AG04450 (cell line): ENCODE measurements at regions not wholly inside any gene's neighbourhood (a gene's known extent, or its start where the extent isn't known, plus 50 kb on each side); places are given as distances from the start of the nearest gene placed in this dataset.

ENCODE experiments used
- CTCF ChIA-PET: fragments of 300-600, 350-600 bp; formaldehyde crosslinking; extraction: SDS; loops from one replicate; lab custom pipeline; 2022; ENCODE audit warnings: antibody characterized with exemption, inconsistent platforms; lab: Charles Lee
- POLR2A ChIA-PET: fragments of 350-600 bp; formaldehyde crosslinking; extraction: SDS; loops from one replicate; lab custom pipeline; 2021; ENCODE audit warnings: antibody characterized with exemption, inconsistent platforms; lab: Yijun Ruan, JAX
- DNase-seq: peaks from one replicate; pipeline ENCODE4 v3.0.0-alpha.2; 2011; ENCODE audit warnings: low read depth, low spot score
- H3K27ac ChIP-seq: one replicate; pipeline ENCODE4 v1.5.1; 2012; ENCODE audit warnings: low read depth, low read length, control low read depth
- H3K27me3 ChIP-seq: one replicate; pipeline ENCODE4 v1.6.0; 2012; ENCODE audit warnings: low read length; ENCODE audit not compliant: control insufficient read depth, insufficient read depth
- H3K4me3 ChIP-seq: 2 replicates; pipeline ENCODE4 v1.5.1; 2011; ENCODE audit warnings: mild to moderate bottlenecking, low read depth, low read length, control low read depth
- H3K9me3 ChIP-seq: 2 replicates; pipeline ENCODE4 v1.5.1; 2012; ENCODE audit warnings: low read length; ENCODE audit not compliant: control insufficient read depth, insufficient read depth
- CTCF ChIP-seq: IDR thresholded peaks from 2 replicates; pipeline ENCODE4 v1.5.1; 2011; ENCODE audit warnings: low read depth, low read length, control low read depth, inconsistent platforms

- ChIA-PET POLR2A (no interaction called here), CTCF (no interaction called here)
- H3K4me3 ChIP-seq: no peak overlapping the region
- no peak overlapping the region for H3K27ac ChIP-seq
- H3K9me3 ChIP-seq: no peaks in the 10 kb centered on the region
- no peaks in the 10 kb centered on the region for H3K27me3 ChIP-seq
- no peak for TF ChIP-seq CTCF
- no peak for DNase-seq
Observed at GRCh38 chr5:118257066-118257465, 731.3 kb downstream of the DTWD2 start.

- Histone ChIP-seq H3K4me3 (no peak overlapping the region), H3K27ac (no peak overlapping the region), H3K27me3 (no peaks in the 10 kb centered on the region), H3K9me3 (no peaks in the 10 kb centered on the region)
- ChIA-PET POLR2A (no interaction called here), CTCF (no interaction called here)
- no peak for DNase-seq
- no peak for TF ChIP-seq CTCF
Observed at GRCh38 chr5:118253225-118254061, 734.9 kb downstream of the DTWD2 start.

GRCh38 chr5:118249386-118249785 lies 739.0 kb downstream of the DTWD2 start:
- Histone ChIP-seq H3K4me3 (no peak overlapping the region), H3K27me3 (no peaks in the 10 kb centered on the region), H3K27ac (no peak overlapping the region), H3K9me3 (peaks cover 10% of the 10 kb centered on the region)
- no peak for DNase-seq
- ChIA-PET POLR2A (no interaction called here), CTCF (no interaction called here)
- no peak for TF ChIP-seq CTCF

DNA sequence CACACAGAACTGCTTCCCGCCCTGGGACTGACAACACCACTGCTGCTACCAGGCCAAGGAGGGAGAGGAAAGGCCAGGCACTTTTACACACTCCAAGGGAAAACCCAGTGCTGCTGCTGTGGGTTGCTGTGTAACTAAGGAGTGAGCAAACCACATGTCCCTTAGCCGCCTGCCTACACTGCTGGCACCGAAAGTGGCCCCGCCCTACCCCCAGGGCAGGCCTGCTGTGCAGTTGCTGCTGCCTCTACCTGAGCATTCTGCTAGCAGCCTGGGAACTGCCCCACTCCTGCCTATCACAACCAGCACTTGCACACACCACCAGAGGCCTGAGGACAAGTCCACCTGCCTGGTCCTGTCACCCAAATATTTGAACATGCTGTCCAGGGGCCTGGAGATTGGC lies 740.9 kb downstream of the DTWD2 start:
- Histone ChIP-seq H3K9me3 (peaks cover 10% of the 10 kb centered on the region), H3K27me3 (no peaks in the 10 kb centered on the region), H3K27ac (no peak overlapping the region), H3K4me3 (no peak overlapping the region)
- ChIA-PET POLR2A (no interaction called here), CTCF (no interaction called here)
- TF ChIP-seq CTCF: no peak
- DNase-seq: no peak

DNA sequence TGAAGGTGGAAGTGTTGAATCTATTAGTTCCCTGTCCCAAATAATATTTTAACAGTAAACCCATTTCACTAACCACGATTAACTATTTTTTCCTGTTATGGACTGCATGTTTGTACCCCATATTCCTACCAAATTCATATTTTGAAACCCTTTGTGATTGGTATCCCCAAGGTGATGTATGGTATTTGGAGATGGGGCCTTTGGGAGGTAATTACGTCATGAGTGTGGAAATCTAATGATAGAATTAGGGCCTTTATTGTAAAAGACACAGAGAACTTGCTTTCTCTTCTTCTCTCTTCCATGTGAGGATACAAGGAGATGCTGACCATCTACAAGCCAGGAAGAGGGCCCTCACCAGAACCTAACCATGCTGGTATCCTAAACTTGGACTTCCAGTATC lies 744.7 kb downstream of the DTWD2 start:
- ChIA-PET CTCF (no interaction called here), POLR2A (no interaction called here)
- peaks cover 10% of the 10 kb centered on the region for H3K9me3 ChIP-seq
- DNase-seq: no peak
- TF ChIP-seq CTCF: no peak
- H3K4me3 ChIP-seq: no peak overlapping the region
- H3K27ac ChIP-seq: no peak overlapping the region
- H3K27me3 ChIP-seq: no peaks in the 10 kb centered on the region
